GM23338 (cell line): ENCODE measurements at regions not wholly inside any gene's neighbourhood (a gene's known extent, or its start where the extent isn't known, plus 50 kb on each side); places are given as distances from the start of the nearest gene placed in this dataset.

ENCODE experiments used
- ATAC-seq: fragments of 200-7000 bp; cut with Tn5 transposase; 3 replicates; pipeline ENCODE4 v1.9.1; 2020
- DNase-seq: peaks from one replicate; pipeline ENCODE4 v3.0.0-alpha.2; 2015; ENCODE audit warnings: low spot score
- H2AFZ ChIP-seq: fragments of 200-600 bp; sonication (generic); 2 replicates; pipeline ENCODE4 v1.8.0; 2016; ENCODE audit warnings: antibody characterized with exemption, mild to moderate bottlenecking, moderate library complexity
- H3F3A ChIP-seq: fragments of 200-600 bp; sonication (generic); replicated peaks from 2 replicates; pipeline ENCODE4 v1.8.0; 2017; ENCODE audit warnings: antibody characterized with exemption, mixed run types, low read depth
- H3K27ac ChIP-seq: fragments of 200-600 bp; sonication (generic); 2 replicates; pipeline ENCODE4 v1.6.1; 2016; ENCODE audit warnings: low read depth
- H3K27me3 ChIP-seq: fragments of 200-600 bp; sonication (generic); 2 replicates; pipeline ENCODE4 v1.8.0; 2016; ENCODE audit warnings: mild to moderate bottlenecking, mixed run types, moderate library complexity; ENCODE audit not compliant: insufficient read depth
- H3K36me3 ChIP-seq: fragments of 200-600 bp; sonication (generic); 2 replicates; pipeline ENCODE4 v1.8.0; 2016; ENCODE audit warnings: mild to moderate bottlenecking; ENCODE audit not compliant: insufficient read depth
- H3K4me1 ChIP-seq: fragments of 200-600 bp; sonication (generic); 2 replicates; pipeline ENCODE4 v1.8.0; 2016; ENCODE audit warnings: mild to moderate bottlenecking, moderate library complexity; ENCODE audit not compliant: insufficient read depth
- H3K4me2 ChIP-seq: fragments of 200-600 bp; sonication (generic); 2 replicates; pipeline ENCODE4 v1.7.1; 2017; ENCODE audit warnings: mixed run types
- H3K4me3 ChIP-seq: fragments of 200-600 bp; sonication (generic); 2 replicates; pipeline ENCODE4 v1.6.1; 2016; ENCODE audit warnings: mixed run types
- H3K79me2 ChIP-seq: fragments of 200-600 bp; sonication (generic); replicated peaks from 2 replicates; pipeline ENCODE4 v1.8.0; 2017; ENCODE audit warnings: mild to moderate bottlenecking; ENCODE audit not compliant: insufficient read depth
- H3K9me2 ChIP-seq: fragments of 200-600 bp; sonication (generic); 2 replicates; pipeline ENCODE4 v1.8.0; 2017; ENCODE audit not compliant: insufficient read depth
- H4K20me1 ChIP-seq: fragments of 200-600 bp; sonication (generic); replicated peaks from 2 replicates; pipeline ENCODE4 v1.8.0; 2017; ENCODE audit warnings: mild to moderate bottlenecking; ENCODE audit not compliant: insufficient read depth
- H3K27ac Mint-ChIP-seq: 2 replicates; pipeline ENCODE4 v1.8.0; 2020; ENCODE audit warnings: inconsistent platforms, mild to moderate bottlenecking, moderate library complexity, mixed read lengths
- H3K27me3 Mint-ChIP-seq: 3 replicates; pipeline ENCODE4 v1.8.0; 2022; ENCODE audit warnings: low read depth, mild to moderate bottlenecking, moderate library complexity, mixed read lengths, inconsistent platforms; ENCODE audit not compliant: insufficient read depth, poor library complexity
- H3K36me3 Mint-ChIP-seq: 3 replicates; pipeline ENCODE4 v1.8.0; 2021; ENCODE audit warnings: low read depth, mild to moderate bottlenecking, inconsistent platforms, moderate library complexity, mixed read lengths
- H3K4me1 Mint-ChIP-seq: 3 replicates; pipeline ENCODE4 v1.8.0; 2020; ENCODE audit warnings: mild to moderate bottlenecking, inconsistent platforms, mixed read lengths
- H3K4me3 Mint-ChIP-seq: 3 replicates; pipeline ENCODE4 v1.8.0; 2021; ENCODE audit warnings: moderate library complexity, mild to moderate bottlenecking, inconsistent platforms, mixed read lengths
- H3K9me3 Mint-ChIP-seq: 3 replicates; pipeline ENCODE4 v1.8.0; 2020; ENCODE audit warnings: moderate library complexity, mild to moderate bottlenecking, inconsistent platforms, mixed read lengths
- CREB1 ChIP-seq: fragments of 250-450 bp; sonication (Bioruptor Pico); IDR thresholded peaks from 2 replicates; pipeline ENCODE4 v1.5.0; 2020; ENCODE audit warnings: low read depth, mild to moderate bottlenecking, moderate library complexity
- EZH2 ChIP-seq: fragments of 200-600 bp; sonication (generic); IDR thresholded peaks from one replicate; pipeline ENCODE4 v1.8.0; 2017; ENCODE audit warnings: antibody characterized with exemption, mild to moderate bottlenecking, low read depth; ENCODE audit not compliant: unreplicated experiment
- EZH2phosphoT487 ChIP-seq: fragments of 200-600 bp; sonication (generic); IDR thresholded peaks from one replicate; pipeline ENCODE4 v1.8.1; 2018; ENCODE audit warnings: antibody characterized with exemption; ENCODE audit not compliant: unreplicated experiment
- JUNB ChIP-seq: IDR thresholded peaks from one replicate; pipeline ENCODE4 v1.6.1; 2016; ENCODE audit warnings: antibody characterized with exemption; ENCODE audit not compliant: unreplicated experiment
- NANOG ChIP-seq: IDR thresholded peaks from 2 replicates; pipeline ENCODE4 v1.6.1; 2016; ENCODE audit warnings: antibody characterized with exemption, borderline replicate concordance
- TF ChIP-seq, protein P1 (sequence below): IDR thresholded peaks from one replicate; pipeline ENCODE4 v1.6.1; 2018; ENCODE audit warnings: antibody characterized with exemption; ENCODE audit not compliant: unreplicated experiment
- TF ChIP-seq, protein P2 (sequence below): fragments of 250-450 bp; sonication (Bioruptor Pico); IDR thresholded peaks from 2 replicates; pipeline ENCODE4 v1.5.0; 2020; ENCODE audit warnings: mild to moderate bottlenecking, moderate library complexity
- TF ChIP-seq, protein P3 (sequence below), 2 experiments: fragments of 200-600 bp in 1 of 2; sonication (generic) in 1 of 2; conservative IDR thresholded peaks; 2 replicates each; pipeline versions ENCODE4 v1.5.1 to v1.6.1; 2016 to 2017; ENCODE audit warnings: antibody characterized with exemption in 2 of 2, low read depth in 2 of 2, mild to moderate bottlenecking in 2 of 2, moderate library complexity in 1 of 2
- TF ChIP-seq, protein P4 (sequence below): IDR thresholded peaks from 2 replicates; pipeline ENCODE4 v1.6.1; 2016; ENCODE audit warnings: antibody characterized with exemption

DNA sequence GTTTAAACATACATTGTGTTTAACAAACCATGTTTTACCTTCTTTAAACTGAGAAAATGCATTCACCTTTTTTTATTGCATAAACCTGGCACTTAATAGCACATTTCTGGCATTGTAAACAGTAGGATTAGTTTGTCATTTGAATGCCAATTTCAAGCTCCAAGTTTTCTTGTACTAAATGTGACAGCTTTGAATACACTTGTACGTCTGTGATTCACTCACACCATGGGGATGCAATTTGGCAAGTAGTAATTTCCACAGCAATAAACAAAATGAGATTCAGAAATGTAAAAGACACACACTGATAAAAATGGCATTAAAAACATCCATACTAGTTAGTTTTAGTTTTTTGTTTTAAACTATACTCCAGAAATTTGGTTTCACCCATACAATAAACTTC lies 598.9 kb downstream of the SI start:
- Mint-ChIP-seq H3K9me3 (no peaks in the 10 kb centered on the region), H3K4me1 (no peaks in the 10 kb centered on the region), H3K27ac (no peak overlapping the region), H3K36me3 (no peaks in the 10 kb centered on the region), H3K4me3 (no peak overlapping the region), H3K27me3 (no peaks in the 10 kb centered on the region)
- H3K4me2 ChIP-seq = no peak overlapping the region
- 0 out of 2 replicates have a peak, but pooled peaks cover 5% of the 10 kb centered on the region for H3K9me2 ChIP-seq
- H3K4me1 ChIP-seq = no peaks in the 10 kb centered on the region
- ATAC-seq (no peak), DNase-seq (no peak)
- H4K20me1 ChIP-seq = no peaks in the 10 kb centered on the region
- no peak overlapping the region for H3K27ac ChIP-seq
- no peak overlapping the region for H3K4me3 ChIP-seq
- H3K36me3 ChIP-seq = no peaks in the 10 kb centered on the region
- no peaks in the 10 kb centered on the region for H3K79me2 ChIP-seq
- no peaks in the 10 kb centered on the region for H3K27me3 ChIP-seq
- H3F3A ChIP-seq = no peaks in the 10 kb centered on the region
- H2AFZ ChIP-seq = no peak overlapping the region
- TF ChIP-seq EZH2phosphoT487 = no peak
- TF ChIP-seq JUNB = no peak
- TF ChIP-seq, protein P1, sequence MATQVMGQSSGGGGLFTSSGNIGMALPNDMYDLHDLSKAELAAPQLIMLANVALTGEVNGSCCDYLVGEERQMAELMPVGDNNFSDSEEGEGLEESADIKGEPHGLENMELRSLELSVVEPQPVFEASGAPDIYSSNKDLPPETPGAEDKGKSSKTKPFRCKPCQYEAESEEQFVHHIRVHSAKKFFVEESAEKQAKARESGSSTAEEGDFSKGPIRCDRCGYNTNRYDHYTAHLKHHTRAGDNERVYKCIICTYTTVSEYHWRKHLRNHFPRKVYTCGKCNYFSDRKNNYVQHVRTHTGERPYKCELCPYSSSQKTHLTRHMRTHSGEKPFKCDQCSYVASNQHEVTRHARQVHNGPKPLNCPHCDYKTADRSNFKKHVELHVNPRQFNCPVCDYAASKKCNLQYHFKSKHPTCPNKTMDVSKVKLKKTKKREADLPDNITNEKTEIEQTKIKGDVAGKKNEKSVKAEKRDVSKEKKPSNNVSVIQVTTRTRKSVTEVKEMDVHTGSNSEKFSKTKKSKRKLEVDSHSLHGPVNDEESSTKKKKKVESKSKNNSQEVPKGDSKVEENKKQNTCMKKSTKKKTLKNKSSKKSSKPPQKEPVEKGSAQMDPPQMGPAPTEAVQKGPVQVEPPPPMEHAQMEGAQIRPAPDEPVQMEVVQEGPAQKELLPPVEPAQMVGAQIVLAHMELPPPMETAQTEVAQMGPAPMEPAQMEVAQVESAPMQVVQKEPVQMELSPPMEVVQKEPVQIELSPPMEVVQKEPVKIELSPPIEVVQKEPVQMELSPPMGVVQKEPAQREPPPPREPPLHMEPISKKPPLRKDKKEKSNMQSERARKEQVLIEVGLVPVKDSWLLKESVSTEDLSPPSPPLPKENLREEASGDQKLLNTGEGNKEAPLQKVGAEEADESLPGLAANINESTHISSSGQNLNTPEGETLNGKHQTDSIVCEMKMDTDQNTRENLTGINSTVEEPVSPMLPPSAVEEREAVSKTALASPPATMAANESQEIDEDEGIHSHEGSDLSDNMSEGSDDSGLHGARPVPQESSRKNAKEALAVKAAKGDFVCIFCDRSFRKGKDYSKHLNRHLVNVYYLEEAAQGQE = no peak
- TF ChIP-seq EZH2 = no peak
- TF ChIP-seq, protein P2, sequence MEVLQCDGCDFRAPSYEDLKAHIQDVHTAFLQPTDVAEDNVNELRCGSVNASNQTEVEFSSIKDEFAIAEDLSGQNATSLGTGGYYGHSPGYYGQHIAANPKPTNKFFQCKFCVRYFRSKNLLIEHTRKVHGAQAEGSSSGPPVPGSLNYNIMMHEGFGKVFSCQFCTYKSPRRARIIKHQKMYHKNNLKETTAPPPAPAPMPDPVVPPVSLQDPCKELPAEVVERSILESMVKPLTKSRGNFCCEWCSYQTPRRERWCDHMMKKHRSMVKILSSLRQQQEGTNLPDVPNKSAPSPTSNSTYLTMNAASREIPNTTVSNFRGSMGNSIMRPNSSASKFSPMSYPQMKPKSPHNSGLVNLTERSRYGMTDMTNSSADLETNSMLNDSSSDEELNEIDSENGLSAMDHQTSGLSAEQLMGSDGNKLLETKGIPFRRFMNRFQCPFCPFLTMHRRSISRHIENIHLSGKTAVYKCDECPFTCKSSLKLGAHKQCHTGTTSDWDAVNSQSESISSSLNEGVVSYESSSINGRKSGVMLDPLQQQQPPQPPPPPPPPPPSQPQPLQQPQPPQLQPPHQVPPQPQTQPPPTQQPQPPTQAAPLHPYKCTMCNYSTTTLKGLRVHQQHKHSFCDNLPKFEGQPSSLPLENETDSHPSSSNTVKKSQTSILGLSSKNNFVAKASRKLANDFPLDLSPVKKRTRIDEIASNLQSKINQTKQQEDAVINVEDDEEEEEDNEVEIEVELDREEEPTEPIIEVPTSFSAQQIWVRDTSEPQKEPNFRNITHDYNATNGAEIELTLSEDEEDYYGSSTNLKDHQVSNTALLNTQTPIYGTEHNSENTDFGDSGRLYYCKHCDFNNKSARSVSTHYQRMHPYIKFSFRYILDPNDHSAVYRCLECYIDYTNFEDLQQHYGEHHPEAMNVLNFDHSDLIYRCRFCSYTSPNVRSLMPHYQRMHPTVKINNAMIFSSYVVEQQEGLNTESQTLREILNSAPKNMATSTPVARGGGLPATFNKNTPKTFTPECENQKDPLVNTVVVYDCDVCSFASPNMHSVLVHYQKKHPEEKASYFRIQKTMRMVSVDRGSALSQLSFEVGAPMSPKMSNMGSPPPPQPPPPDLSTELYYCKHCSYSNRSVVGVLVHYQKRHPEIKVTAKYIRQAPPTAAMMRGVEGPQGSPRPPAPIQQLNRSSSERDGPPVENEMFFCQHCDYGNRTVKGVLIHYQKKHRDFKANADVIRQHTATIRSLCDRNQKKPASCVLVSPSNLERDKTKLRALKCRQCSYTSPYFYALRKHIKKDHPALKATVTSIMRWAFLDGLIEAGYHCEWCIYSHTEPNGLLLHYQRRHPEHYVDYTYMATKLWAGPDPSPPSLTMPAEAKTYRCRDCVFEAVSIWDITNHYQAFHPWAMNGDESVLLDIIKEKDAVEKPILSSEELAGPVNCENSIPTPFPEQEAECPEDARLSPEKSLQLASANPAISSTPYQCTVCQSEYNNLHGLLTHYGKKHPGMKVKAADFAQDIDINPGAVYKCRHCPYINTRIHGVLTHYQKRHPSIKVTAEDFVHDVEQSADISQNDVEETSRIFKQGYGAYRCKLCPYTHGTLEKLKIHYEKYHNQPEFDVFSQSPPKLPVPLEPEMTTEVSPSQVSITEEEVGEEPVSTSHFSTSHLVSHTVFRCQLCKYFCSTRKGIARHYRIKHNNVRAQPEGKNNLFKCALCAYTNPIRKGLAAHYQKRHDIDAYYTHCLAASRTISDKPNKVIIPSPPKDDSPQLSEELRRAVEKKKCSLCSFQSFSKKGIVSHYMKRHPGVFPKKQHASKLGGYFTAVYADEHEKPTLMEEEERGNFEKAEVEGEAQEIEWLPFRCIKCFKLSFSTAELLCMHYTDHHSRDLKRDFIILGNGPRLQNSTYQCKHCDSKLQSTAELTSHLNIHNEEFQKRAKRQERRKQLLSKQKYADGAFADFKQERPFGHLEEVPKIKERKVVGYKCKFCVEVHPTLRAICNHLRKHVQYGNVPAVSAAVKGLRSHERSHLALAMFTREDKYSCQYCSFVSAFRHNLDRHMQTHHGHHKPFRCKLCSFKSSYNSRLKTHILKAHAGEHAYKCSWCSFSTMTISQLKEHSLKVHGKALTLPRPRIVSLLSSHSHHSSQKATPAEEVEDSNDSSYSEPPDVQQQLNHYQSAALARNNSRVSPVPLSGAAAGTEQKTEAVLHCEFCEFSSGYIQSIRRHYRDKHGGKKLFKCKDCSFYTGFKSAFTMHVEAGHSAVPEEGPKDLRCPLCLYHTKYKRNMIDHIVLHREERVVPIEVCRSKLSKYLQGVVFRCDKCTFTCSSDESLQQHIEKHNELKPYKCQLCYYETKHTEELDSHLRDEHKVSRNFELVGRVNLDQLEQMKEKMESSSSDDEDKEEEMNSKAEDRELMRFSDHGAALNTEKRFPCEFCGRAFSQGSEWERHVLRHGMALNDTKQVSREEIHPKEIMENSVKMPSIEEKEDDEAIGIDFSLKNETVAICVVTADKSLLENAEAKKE = no peak
- no peak for TF ChIP-seq NANOG
- TF ChIP-seq, protein P3, sequence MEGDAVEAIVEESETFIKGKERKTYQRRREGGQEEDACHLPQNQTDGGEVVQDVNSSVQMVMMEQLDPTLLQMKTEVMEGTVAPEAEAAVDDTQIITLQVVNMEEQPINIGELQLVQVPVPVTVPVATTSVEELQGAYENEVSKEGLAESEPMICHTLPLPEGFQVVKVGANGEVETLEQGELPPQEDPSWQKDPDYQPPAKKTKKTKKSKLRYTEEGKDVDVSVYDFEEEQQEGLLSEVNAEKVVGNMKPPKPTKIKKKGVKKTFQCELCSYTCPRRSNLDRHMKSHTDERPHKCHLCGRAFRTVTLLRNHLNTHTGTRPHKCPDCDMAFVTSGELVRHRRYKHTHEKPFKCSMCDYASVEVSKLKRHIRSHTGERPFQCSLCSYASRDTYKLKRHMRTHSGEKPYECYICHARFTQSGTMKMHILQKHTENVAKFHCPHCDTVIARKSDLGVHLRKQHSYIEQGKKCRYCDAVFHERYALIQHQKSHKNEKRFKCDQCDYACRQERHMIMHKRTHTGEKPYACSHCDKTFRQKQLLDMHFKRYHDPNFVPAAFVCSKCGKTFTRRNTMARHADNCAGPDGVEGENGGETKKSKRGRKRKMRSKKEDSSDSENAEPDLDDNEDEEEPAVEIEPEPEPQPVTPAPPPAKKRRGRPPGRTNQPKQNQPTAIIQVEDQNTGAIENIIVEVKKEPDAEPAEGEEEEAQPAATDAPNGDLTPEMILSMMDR (conservative IDR thresholded peaks at IDR 0.05; ENCODE audit: low read depth in 2 of 2) = no peak
- TF ChIP-seq, protein P4, sequence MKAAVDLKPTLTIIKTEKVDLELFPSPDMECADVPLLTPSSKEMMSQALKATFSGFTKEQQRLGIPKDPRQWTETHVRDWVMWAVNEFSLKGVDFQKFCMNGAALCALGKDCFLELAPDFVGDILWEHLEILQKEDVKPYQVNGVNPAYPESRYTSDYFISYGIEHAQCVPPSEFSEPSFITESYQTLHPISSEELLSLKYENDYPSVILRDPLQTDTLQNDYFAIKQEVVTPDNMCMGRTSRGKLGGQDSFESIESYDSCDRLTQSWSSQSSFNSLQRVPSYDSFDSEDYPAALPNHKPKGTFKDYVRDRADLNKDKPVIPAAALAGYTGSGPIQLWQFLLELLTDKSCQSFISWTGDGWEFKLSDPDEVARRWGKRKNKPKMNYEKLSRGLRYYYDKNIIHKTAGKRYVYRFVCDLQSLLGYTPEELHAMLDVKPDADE = no peak
- no peak for TF ChIP-seq CREB1 (CRISPR knock-in tag)
